ENCODE measurements at regions not wholly inside any gene's neighbourhood (a gene's known extent, or its start where the extent isn't known, plus 50 kb on each side); places are given as distances from the start of the nearest gene placed in this dataset.

- TF ChIP-seq EZH2 (IDR thresholded peaks at IDR 0.05; ENCODE audit: insufficient read depth, poor library complexity, severe bottlenecking) = no peak
- no peak for TF ChIP-seq EZH2phosphoT487 (IDR thresholded peaks at IDR 0.05; ENCODE audit: insufficient read depth, low read depth)
These were observed 1049.1 kb upstream of the GOT2 start for GRCh38 chr16:59783191-59783590.
